ENCODE measurements at regions not wholly inside any gene's neighbourhood (a gene's known extent, or its start where the extent isn't known, plus 50 kb on each side); places are given as distances from the start of the nearest gene placed in this dataset.
"Not testable (repeated sequence)": the region's sequence is repeated elsewhere in the genome, so short reads cannot be mapped to it uniquely, and the experiment has no call there.

- DNase-seq (ENCODE audit: low spot score): no peak
- ATAC-seq: no peak
- intact Hi-C loops (cut with DNase I): no loop called here
These were observed 282.2 kb downstream of the SLITRK5 start for GRCh38 chr13:87953381-87953780.

GRCh38 chr13:87954091-87954490 is 282.9 kb downstream of the SLITRK5 start:
- intact Hi-C loops (cut with DNase I): no loop called here
- DNase-seq (ENCODE audit: low spot score) (no peak), ATAC-seq (no peak)

GRCh38 chr13:87961546-87961945 is 290.4 kb downstream of the SLITRK5 start:
- ATAC-seq (no peak), DNase-seq (ENCODE audit: low spot score) (no peak)

GRCh38 chr13:87972568-87972967 is 301.4 kb downstream of the SLITRK5 start:
- intact Hi-C loops (cut with DNase I): no loop called here
- no peak for DNase-seq (ENCODE audit: low spot score)
- ATAC-seq: no peak

More at GRCh38 chr13:87961546-87961945, 290.4 kb downstream of the SLITRK5 start:
- intact Hi-C loops (cut with DNase I): no loop called here

GRCh38 chr13:87975035-87975434 is 303.9 kb downstream of the SLITRK5 start:
- intact Hi-C loops (cut with DNase I): no loop called here
- ATAC-seq (no peak), DNase-seq (ENCODE audit: low spot score) (no peak)

GRCh38 chr13:87976650-87977049 is 305.5 kb downstream of the SLITRK5 start:
- intact Hi-C loops (cut with DNase I); DNase-seq (ENCODE audit: low spot score); ATAC-seq: not testable (repeated sequence)

- intact Hi-C loops (cut with DNase I): no loop called here
- ATAC-seq (no peak), DNase-seq (ENCODE audit: low spot score) (no peak)
These were observed 310.2 kb downstream of the SLITRK5 start for GRCh38 chr13:87981416-87981815.

- no peak for DNase-seq (ENCODE audit: low spot score)
- no peak for ATAC-seq
- intact Hi-C loops (cut with DNase I): no loop called here
These were observed 311.2 kb downstream of the SLITRK5 start for GRCh38 chr13:87982400-87982799.

- ATAC-seq (no peak), DNase-seq (ENCODE audit: low spot score) (no peak)
- intact Hi-C loops (cut with DNase I): no loop called here
These were observed 315.6 kb downstream of the SLITRK5 start for GRCh38 chr13:87986639-87987250.

- no peak for DNase-seq (ENCODE audit: low spot score)
- no peak for ATAC-seq
- intact Hi-C loops (cut with DNase I): no loop called here
These were observed 326.9 kb downstream of the SLITRK5 start for GRCh38 chr13:87998081-87998480.

GRCh38 chr13:87999240-87999700 is 328.1 kb downstream of the SLITRK5 start:
- no peak for DNase-seq (ENCODE audit: low spot score)
- no peak for ATAC-seq
- intact Hi-C loops (cut with DNase I): no loop called here

- DNase-seq (ENCODE audit: low spot score): no peak
- intact Hi-C loops (cut with DNase I): no loop called here
- peak; percentile 26 for ATAC-seq
These were observed 328.6 kb downstream of the SLITRK5 start for GRCh38 chr13:87999788-88000187.

- ATAC-seq (no peak), DNase-seq (ENCODE audit: low spot score) (no peak)
- intact Hi-C loops (cut with DNase I): no loop called here
These were observed 329.1 kb downstream of the SLITRK5 start for GRCh38 chr13:88000239-88000638.

GRCh38 chr13:88000787-88001186 is 329.6 kb downstream of the SLITRK5 start:
- ATAC-seq (peak; percentile 39), DNase-seq (ENCODE audit: low spot score) (no peak)
- intact Hi-C loops (cut with DNase I): no loop called here

GRCh38 chr13:88005188-88005587 is 334.0 kb downstream of the SLITRK5 start:
- no peak for DNase-seq (ENCODE audit: low spot score)
- intact Hi-C loops (cut with DNase I): no loop called here
- no peak for ATAC-seq

GRCh38 chr13:88014527-88014926 is 343.4 kb downstream of the SLITRK5 start:
- intact Hi-C loops (cut with DNase I): no loop called here
- no peak for DNase-seq (ENCODE audit: low spot score)
- no peak for ATAC-seq

GRCh38 chr13:88022431-88023208 is 351.4 kb downstream of the SLITRK5 start:
- ATAC-seq: no peak
- DNase-seq (ENCODE audit: low spot score): no peak
- intact Hi-C loops (cut with DNase I): no loop called here

GRCh38 chr13:88026241-88026640 is 355.1 kb downstream of the SLITRK5 start:
- no peak for DNase-seq (ENCODE audit: low spot score)
- intact Hi-C loops (cut with DNase I): no loop called here

GRCh38 chr13:88031980-88032559 is 360.9 kb downstream of the SLITRK5 start:
- no peak for DNase-seq (ENCODE audit: low spot score)
- intact Hi-C loops (cut with DNase I): no loop called here
- no peak for ATAC-seq

More at GRCh38 chr13:88026241-88026640, 355.1 kb downstream of the SLITRK5 start:
- ATAC-seq: no peak

GRCh38 chr13:88036205-88036604 is 365.0 kb downstream of the SLITRK5 start:
- intact Hi-C loops (cut with DNase I); ATAC-seq; DNase-seq (ENCODE audit: low spot score): not testable (repeated sequence)

Measured in sciatic nerve (tissue), 2 donors.